ENCODE measurements at regions not wholly inside any gene's neighbourhood (a gene's known extent, or its start where the extent isn't known, plus 50 kb on each side); places are given as distances from the start of the nearest gene placed in this dataset.

- Histone ChIP-seq H3K27me3 (ENCODE audit: control insufficient read depth, insufficient read depth, low read length) (no peaks in the 10 kb centered on the region), H3K27ac (no peak overlapping the region), H3K4me1 (no peaks in the 10 kb centered on the region), H3K4me3 (ENCODE audit: low read depth, low read length) (no peak overlapping the region), H3K79me2 (no peaks in the 10 kb centered on the region), H3K4me2 (ENCODE audit: low read length) (no peak overlapping the region), H3K9ac (no peak overlapping the region), H3K36me3 (ENCODE audit: control insufficient read depth, insufficient read depth, low read length) (no peaks in the 10 kb centered on the region), H2AFZ (no peak overlapping the region), H3K9me3 (ENCODE audit: control insufficient read depth, low read length) (no peaks in the 10 kb centered on the region)
- no peak for TF ChIP-seq CTCF (IDR thresholded peaks at IDR 0.05)
These were observed 715.2 kb upstream of the ADAMTS16 start for GRCh38 chr5:4424895-4425294.

GRCh38 chr5:4440536-4440935 is 699.6 kb upstream of the ADAMTS16 start:
- H3K9me3 ChIP-seq (ENCODE audit: control insufficient read depth, low read length), result no peaks in the 10 kb centered on the region
- TF ChIP-seq CTCF (IDR thresholded peaks at IDR 0.05), result no peak
- no peak overlapping the region for H3K9ac ChIP-seq

GRCh38 chr5:4442221-4442620 is 697.9 kb upstream of the ADAMTS16 start:
- no peak overlapping the region for H3K4me2 ChIP-seq (ENCODE audit: low read length)
- no peaks in the 10 kb centered on the region for H3K36me3 ChIP-seq (ENCODE audit: control insufficient read depth, insufficient read depth, low read length)
- no peak overlapping the region for H3K4me3 ChIP-seq (ENCODE audit: low read depth, low read length)
- TF ChIP-seq CTCF (IDR thresholded peaks at IDR 0.05), result no peak
- H3K9me3 ChIP-seq (ENCODE audit: control insufficient read depth, low read length), result no peaks in the 10 kb centered on the region
- H3K27me3 ChIP-seq (ENCODE audit: control insufficient read depth, insufficient read depth, low read length), result no peaks in the 10 kb centered on the region
- H3K79me2 ChIP-seq, result no peaks in the 10 kb centered on the region
- no peak overlapping the region for H3K9ac ChIP-seq
- no peak overlapping the region for H2AFZ ChIP-seq
- no peaks in the 10 kb centered on the region for H3K4me1 ChIP-seq
- H3K27ac ChIP-seq, result no peak overlapping the region

More at GRCh38 chr5:4440536-4440935, 699.6 kb upstream of the ADAMTS16 start:
- Histone ChIP-seq H3K4me3 (ENCODE audit: low read depth, low read length) (no peak overlapping the region), H3K4me1 (no peaks in the 10 kb centered on the region), H3K36me3 (ENCODE audit: control insufficient read depth, insufficient read depth, low read length) (no peaks in the 10 kb centered on the region), H3K4me2 (ENCODE audit: low read length) (no peak overlapping the region), H2AFZ (no peak overlapping the region), H3K27me3 (ENCODE audit: control insufficient read depth, insufficient read depth, low read length) (no peaks in the 10 kb centered on the region), H3K27ac (no peak overlapping the region), H3K79me2 (no peaks in the 10 kb centered on the region)

- Histone ChIP-seq H3K4me1 (no peaks in the 10 kb centered on the region), H3K9me3 (ENCODE audit: control insufficient read depth, low read length) (no peaks in the 10 kb centered on the region), H3K4me3 (ENCODE audit: low read depth, low read length) (no peak overlapping the region), H3K36me3 (ENCODE audit: control insufficient read depth, insufficient read depth, low read length) (no peaks in the 10 kb centered on the region), H2AFZ (no peak overlapping the region), H3K27ac (no peak overlapping the region), H3K27me3 (ENCODE audit: control insufficient read depth, insufficient read depth, low read length) (no peaks in the 10 kb centered on the region), H3K79me2 (no peaks in the 10 kb centered on the region), H3K9ac (no peak overlapping the region), H3K4me2 (ENCODE audit: low read length) (no peak overlapping the region)
- TF ChIP-seq CTCF (IDR thresholded peaks at IDR 0.05), result no peak
These were observed 692.5 kb upstream of the ADAMTS16 start for GRCh38 chr5:4447657-4448056.

GRCh38 chr5:4453655-4454054 is 686.5 kb upstream of the ADAMTS16 start:
- Histone ChIP-seq H2AFZ (no peak overlapping the region), H3K36me3 (ENCODE audit: control insufficient read depth, insufficient read depth, low read length) (no peaks in the 10 kb centered on the region), H3K9ac (no peak overlapping the region), H3K4me2 (ENCODE audit: low read length) (no peak overlapping the region), H3K79me2 (no peaks in the 10 kb centered on the region), H3K4me1 (no peaks in the 10 kb centered on the region), H3K9me3 (ENCODE audit: control insufficient read depth, low read length) (no peaks in the 10 kb centered on the region), H3K4me3 (ENCODE audit: low read depth, low read length) (no peak overlapping the region), H3K27me3 (ENCODE audit: control insufficient read depth, insufficient read depth, low read length) (no peaks in the 10 kb centered on the region), H3K27ac (no peak overlapping the region)
- no peak for TF ChIP-seq CTCF (IDR thresholded peaks at IDR 0.05)
